HG02852 (cell line): ENCODE measurements at regions not wholly inside any gene's neighbourhood (a gene's known extent, or its start where the extent isn't known, plus 50 kb on each side); places are given as distances from the start of the nearest gene placed in this dataset.

Experiments used
- ATAC-seq: cut with Tn5 transposase; IDR thresholded peaks from one replicate; pipeline ENCODE4 v1.9.1; 2021; ENCODE audit warnings: mild to moderate bottlenecking, moderate library complexity; ENCODE audit not compliant: unreplicated experiment

GRCh38 chr7:47639495-47640110 lies 57.7 kb upstream of the TNS3 start:
- ATAC-seq: no peak

- no peak for ATAC-seq
Measured at GRCh38 chr7:47638679-47639315, 56.9 kb upstream of the TNS3 start.

- no peak for ATAC-seq
Measured at GRCh38 chr7:47636433-47637175, 54.7 kb upstream of the TNS3 start.

- no peak for ATAC-seq
Measured at GRCh38 chr7:47636081-47636432, 54.1 kb upstream of the TNS3 start.

DNA sequence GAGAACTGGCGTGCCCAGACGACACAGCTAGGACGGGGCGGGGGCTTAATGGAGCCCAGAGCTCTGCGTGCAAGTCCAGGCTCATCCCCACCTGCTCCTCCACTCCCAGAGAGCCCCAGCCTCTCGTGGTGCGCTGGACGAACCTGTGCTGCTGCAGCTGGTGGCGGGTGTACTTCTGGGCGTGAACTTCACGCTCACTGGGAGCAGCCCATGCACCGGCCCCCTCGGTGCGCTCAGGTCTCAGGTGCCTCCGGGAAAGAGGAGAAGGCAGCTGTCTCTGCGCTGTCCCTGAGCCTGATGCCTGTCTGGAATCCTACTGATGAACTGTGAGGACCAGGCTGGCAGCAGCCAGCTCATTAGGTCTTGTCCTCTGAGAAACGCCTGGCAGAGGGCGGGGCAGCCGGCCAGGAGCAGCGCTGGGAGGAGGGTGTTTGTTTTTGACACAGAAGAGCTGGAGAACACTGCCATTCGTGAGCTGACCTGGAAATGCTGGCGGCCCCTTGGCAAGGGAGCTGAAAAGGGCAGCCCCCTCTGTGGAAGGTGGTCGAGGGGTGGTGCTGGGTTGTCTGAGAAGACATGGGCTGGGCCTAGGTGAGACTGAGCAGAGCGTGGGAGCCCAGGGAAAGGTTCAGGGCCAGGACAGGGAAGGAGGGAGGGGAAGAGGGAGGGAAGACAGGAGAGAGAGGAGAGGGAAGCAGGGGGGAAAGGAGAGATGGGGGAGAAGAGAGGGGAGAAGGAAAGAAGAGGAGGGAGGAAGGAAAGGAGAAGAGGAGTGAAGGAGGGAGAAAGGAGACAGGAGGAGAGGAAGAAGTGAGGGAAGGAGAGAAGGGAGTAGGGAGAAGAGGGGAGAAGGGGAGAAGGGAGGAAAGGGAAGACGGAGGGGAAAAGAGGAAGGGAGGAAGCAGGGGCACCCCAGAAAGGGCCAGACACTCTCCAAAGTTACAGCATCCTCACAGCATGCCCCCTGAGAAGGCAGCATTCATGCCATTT lies 53.5 kb upstream of the TNS3 start:
- ATAC-seq: no peak

GRCh38 chr7:47634273-47634672 lies 52.4 kb upstream of the TNS3 start:
- no peak for ATAC-seq

DNA sequence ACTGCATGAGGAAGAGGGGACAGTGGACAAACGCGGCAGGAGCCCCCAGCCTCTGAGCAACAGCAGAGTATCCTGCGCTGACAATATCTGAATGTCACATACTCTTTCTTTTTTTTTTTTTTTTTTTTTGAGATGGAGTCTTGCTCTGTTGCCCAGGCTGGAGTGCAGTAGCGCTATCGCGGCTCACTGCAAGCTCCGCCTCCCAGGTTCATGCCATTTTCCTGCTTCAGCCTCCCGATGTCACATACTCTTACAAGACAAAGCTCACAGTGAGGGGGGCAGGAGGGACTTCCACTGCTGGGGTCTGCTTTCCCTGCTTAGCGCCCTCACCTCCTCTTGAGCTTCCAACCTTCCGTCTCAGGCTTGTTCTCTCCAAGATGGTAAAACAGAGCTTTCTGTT lies 51.2 kb upstream of the TNS3 start:
- no peak for ATAC-seq
